ENCODE measurements at regions not wholly inside any gene's neighbourhood (a gene's known extent, or its start where the extent isn't known, plus 50 kb on each side); places are given as distances from the start of the nearest gene placed in this dataset.

- no peak for DNase-seq
Observed at GRCh38 chr11:23041001-23041503, 180.8 kb upstream of the CCDC179 start.

GRCh38 chr11:23058656-23059055, 198.4 kb upstream of the CCDC179 start:
- no peak for DNase-seq

GRCh38 chr11:23063276-23063675, 203.0 kb upstream of the CCDC179 start:
- DNase-seq, result no peak

GRCh38 chr11:23078289-23078971, 218.2 kb upstream of the CCDC179 start:
- no peak for DNase-seq

- DNase-seq, result no peak
Observed at GRCh38 chr11:23079382-23079813, 219.1 kb upstream of the CCDC179 start.

DNA sequence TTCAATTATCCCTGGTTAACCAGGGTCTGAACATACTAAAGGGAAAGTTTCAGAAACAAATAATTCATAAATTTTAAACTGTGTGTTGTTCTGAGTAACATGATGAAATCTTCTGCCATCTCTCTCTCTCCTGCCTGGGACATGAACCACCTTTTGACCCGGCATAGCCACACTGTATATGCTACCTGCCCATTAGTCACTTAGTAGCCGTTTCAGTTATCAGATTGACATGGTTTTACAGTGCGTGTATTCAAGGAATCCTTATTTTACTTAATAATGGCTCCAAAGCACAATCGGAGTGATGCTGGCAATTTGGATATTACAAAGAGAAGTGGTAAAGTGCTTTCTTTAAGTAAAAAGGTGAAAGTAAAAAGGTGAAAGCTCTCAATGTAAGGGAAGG, 227.1 kb upstream of the CCDC179 start:
- no peak for DNase-seq

- DNase-seq, result no peak
Observed at GRCh38 chr11:23090659-23091058, 230.4 kb upstream of the CCDC179 start.

DNA sequence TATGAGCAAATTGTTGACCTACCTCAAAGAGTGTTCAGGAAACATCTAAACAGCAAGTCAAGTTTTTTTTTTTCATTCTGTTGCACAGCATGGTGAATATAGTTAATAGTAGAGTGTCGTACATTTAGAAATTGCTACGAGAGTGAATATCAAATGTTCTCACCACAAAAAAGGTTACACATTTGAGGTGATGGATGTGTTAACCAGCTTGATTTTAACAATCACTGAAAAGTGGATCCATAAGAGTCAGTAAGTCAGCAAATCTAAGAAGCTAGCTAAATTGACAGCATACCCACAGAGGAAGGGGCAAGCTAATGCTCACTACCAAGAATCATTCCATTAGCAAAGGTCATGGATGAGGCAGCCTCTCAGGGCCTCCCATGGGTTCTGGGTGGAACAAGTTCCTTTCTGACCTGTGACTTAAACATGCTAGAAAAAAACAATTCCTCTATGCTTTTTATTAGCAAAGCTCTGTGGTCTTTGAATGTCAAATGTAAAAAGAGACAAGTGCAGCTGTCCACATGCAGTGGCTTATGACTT, 235.4 kb upstream of the CCDC179 start:
- peak; percentile 31 for DNase-seq

DNA sequence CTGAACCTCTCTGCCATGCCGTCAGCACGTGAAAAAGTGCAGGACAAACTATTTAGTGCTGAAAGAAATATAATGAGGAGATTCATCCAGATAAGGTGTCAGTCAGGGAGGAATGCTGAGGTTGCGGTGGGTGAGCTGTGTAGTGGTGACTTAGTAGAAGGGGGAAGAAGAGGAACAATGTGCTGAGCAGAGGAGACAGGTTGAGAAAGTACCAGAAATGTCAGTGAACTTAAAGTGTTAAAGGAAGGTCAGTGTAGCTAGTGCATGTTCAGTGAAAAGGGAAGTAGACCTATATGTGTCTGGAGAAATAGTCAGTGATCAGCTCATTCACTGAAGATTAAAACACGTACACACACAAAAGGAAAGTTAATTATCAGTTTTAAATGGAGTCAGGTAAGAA, 237.6 kb upstream of the CCDC179 start:
- DNase-seq, result no peak

DNA sequence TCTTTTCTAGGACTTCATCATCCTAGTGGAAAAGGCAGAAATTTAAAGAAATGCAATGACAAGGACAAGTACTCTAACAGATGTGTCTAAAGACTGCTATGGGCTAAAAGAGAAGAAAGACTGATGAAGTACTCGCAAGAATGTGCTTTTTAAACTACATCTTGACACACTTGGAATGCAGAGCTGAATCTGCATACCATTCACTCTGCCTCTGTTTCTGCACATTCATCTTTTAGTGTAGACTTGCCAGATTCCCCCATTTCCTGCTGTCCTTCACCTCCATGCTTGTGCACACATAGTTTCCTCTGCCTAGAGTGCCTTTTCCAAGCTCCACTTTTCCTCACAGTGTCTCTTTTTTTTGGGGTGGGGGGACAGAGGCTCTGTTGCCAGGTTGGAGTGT, 239.0 kb upstream of the CCDC179 start:
- DNase-seq, result no peak

DNA sequence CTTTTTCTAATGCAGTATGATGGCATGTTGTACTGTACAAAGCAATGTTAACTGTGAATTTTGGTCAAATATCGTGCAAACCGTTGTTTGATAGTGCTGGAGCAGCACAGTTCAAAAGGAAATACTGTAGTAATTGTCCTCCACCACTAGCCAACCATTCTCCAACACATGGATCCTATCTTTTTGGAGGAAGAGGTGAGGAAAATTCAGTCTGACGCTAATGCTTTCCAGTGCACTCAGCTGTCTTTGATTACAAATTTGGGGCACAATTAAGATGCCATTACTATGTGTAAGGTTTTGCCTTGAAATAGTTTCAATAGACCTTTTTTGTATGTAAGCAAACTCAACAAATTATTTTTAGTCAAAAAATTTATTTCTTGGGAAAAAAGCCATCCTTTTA, 240.5 kb upstream of the CCDC179 start:
- no peak for DNase-seq

DNA sequence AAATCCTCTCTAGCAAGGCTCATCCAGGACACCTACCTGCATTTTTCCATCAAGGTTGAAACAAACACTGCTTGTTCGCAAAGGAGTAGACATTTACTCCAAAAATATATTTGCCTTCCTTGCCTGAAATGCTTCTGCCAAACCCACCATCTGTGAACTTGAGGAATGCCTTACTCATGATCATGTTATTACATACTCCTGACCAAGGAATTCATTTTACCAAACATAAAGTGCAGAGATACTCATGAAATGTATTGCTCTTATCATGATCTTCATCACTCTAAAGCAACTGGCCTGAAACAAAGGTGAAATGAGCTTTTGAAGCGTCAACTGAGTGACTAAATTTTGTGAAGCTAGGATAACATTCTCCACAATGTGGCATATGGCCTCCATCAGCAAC, 243.1 kb upstream of the CCDC179 start:
- no peak for DNase-seq

- no peak for DNase-seq
Observed at GRCh38 chr11:23111527-23111926, 251.3 kb upstream of the CCDC179 start.

DNA sequence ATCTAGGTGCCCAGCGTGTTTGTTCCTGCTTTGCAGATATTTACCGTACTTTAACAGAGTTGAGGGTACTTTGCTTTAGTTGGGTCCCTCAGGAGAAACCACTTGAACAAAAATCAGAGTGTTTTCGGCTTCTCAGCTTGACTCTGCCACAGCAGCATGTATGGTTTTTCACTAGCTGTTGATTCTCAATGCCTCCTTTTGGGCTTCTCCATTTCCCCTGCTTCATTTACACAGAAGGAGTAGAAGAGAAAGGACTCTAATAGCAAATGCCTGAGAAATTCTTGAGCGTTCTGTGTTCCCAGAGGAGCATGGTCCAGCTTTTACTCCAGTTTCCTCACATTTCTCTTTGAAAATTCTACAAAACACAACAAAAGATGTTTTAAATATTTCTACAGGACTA, 252.1 kb upstream of the CCDC179 start:
- no peak for DNase-seq

DNA sequence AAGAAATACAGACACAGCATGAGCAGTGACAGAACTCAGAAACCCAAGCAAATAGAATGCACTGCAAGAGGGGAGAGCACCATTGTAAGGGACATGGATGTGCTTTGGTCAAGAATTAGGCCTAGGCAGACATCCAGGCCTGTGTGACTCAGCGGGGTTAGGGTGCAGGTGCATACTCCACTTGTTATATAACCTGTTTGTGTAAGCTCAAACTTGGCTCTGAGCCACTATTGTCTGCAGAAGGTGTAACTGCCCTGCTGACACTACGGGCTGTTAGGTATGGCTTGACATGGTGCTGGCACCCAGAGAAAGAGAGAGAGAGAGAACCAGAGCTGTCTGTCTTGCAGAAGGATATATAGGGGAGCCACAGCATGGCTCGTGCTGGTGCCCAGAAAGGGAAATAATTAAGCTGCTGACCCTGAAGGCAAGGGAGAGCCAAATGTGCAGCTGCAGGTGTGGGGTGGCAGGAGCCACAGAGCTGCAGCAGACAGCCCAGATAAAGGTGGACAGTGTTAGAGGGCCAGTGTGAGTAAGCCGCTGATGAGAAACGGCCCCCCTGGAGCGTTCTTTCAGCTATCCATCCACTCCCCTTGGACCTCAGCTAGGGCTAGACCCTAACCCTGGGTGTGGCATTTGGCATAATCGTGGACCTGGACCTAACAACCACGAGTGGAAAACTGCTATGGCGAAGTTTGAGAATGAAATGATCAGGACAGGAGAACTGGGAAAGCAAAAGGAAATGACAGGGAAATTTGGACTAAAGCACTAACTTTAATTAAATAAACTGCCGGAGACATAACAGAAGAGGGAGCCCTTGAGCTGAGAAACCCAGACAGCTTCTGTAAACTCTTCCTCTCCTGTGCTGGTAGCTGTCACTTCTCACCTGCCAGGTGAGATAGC, 253.0 kb upstream of the CCDC179 start:
- DNase-seq, result peak; percentile 63

DNA sequence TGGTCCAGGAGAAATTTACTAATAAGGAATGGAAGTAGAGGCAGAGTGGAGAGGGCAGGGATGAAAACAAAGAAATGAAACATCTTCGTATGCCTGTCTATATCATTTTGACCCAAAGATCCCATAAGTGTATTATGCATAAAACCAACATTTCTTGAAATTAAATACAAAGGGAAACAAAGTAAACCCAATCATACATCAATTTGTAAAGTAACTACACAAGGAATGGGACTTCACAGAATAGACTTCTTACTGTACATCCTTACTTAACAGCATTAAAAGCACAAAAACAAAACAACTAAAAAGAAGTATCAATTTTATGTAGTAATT, 253.6 kb upstream of the CCDC179 start:
- DNase-seq, result no peak

GRCh38 chr11:23123753-23124152, 263.5 kb upstream of the CCDC179 start:
- no peak for DNase-seq

DNA sequence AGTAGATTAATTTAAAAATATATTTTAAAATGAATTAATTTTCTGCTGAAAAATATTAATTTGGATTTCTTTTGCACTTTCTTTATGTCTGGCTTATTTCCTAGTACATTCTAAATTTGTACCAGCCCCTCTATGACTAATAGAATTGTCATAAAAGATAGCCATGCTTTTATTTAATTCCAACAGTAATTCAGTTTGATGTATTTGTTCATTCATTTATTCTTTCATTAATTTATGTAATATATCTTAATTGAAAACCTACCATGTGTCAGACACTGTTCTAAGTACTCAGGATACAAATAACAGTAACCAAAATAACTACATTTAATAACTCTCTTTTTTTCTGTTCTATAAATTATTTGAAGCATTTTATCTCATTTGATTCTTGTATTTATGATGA, 264.0 kb upstream of the CCDC179 start:
- DNase-seq, result no peak

DNA sequence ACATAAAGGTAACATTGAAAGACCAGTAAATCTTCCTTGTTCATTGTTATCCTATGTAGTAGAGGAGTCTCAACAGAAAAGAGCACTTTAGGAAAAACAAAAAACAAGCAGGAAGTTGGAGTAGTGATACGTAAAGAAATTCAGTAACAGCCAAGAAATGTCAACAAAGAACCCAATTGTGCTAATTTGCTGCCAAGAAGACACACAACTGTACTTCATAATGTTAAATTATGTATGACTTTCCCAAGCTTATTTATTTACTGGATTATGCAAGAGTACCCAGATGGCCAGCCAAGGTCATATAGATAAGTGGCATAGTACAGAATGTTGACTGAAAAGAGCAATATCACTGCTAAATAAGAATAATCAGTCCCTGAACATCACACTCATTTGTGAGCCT, 264.7 kb upstream of the CCDC179 start:
- DNase-seq, result no peak

DNA sequence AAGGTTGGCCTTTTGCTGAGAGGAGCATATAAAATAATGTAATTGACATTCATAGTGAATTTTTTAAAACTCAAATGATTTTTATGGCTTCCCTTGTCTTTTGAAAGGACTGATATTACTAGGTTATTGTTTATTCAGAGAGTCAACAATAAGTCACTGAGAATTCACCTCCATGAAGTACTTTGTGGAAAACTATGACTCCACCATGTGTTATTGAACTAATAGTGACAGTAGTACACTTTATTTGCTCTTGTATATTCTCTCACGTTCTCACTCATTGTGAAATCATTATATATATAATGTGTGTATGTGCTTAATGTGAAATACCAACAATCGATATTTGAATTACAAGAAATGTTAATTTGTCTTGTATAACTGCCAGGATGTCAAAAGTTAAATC, 267.4 kb upstream of the CCDC179 start:
- no peak for DNase-seq

DNA sequence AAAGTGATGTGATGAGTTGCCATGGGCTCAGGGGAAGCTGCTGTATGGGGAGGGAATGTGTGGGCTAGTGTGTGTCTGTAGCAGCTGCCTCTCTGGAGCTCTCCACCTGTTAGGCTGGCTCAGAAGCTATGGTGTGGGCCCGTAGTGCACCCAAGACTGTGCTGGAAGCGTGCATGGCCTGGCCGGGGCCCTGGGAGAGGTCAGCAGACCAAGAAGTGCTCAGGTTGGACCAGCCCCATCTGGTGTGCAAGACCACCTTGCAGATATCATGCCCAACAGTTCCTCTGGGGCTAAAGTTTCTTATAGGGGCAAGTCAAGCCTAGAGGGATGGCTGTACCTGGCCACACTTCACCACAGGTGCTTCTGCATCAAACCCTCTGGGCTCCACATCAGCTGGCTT, 274.4 kb upstream of the CCDC179 start:
- no peak for DNase-seq

DNA sequence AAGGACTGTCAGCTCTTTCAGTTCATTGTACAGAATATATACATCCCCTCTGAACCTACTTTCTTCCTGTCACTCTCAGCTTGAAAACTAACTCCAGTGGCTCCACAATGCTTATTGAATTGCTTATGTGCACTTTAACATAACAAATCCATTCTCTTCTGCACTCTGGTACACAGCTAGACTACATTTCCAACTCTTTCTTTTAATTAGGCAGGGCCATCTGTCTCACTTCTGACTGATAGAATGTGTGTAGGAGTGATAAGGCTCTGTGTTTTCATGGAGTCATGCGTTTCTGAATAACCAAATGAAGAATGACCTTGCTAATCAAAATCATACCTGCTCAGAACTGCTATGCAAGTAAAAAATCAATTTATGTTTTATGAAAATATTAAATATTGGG, 278.5 kb upstream of the CCDC179 start:
- DNase-seq, result no peak

GRCh38 chr11:23143022-23143421, 282.7 kb upstream of the CCDC179 start:
- no peak for DNase-seq

GRCh38 chr11:23151819-23152218, 291.5 kb upstream of the CCDC179 start:
- DNase-seq, result no peak

All from retina (tissue), 1 donor.